CD4-positive, alpha-beta memory T cell (primary cell): ENCODE measurements at regions not wholly inside any gene's neighbourhood (a gene's known extent, or its start where the extent isn't known, plus 50 kb on each side); places are given as distances from the start of the nearest gene placed in this dataset.

Experiments used
- CTCF ChIA-PET: fragments of 350-600 bp; sonication (Branson Sonifier 250); formaldehyde crosslinking; loops from one replicate; lab custom pipeline; 2021; ENCODE audit warnings: inconsistent platforms; ENCODE audit not compliant: partially characterized antibody; lab: Charles Lee
- POLR2A ChIA-PET: fragments of 350-600 bp; sonication (Branson Sonifier 250); formaldehyde crosslinking; loops from one replicate; lab custom pipeline; 2021; ENCODE audit not compliant: partially characterized antibody; lab: Charles Lee
- DNase-seq, 5 donors: peaks; one replicate each; pipeline versions ENCODE4 v3.0.0 to v3.0.0-alpha.2; 2020 to 2022; ENCODE audit warnings: mixed read lengths in 1 of 5
- H3K27ac ChIP-seq: one replicate; pipeline ENCODE4 v1.7.0; 2013; ENCODE audit warnings: low read depth, low read length
- H3K27me3 ChIP-seq: 2 replicates; pipeline ENCODE4 v1.7.0; 2013; ENCODE audit warnings: mild to moderate bottlenecking, low read length, moderate library complexity; ENCODE audit not compliant: insufficient read depth
- H3K36me3 ChIP-seq: 2 replicates; pipeline ENCODE4 v1.7.0; 2013; ENCODE audit warnings: mild to moderate bottlenecking, low read length, moderate library complexity; ENCODE audit not compliant: insufficient read depth
- H3K4me1 ChIP-seq: 2 replicates; pipeline ENCODE4 v1.7.0; 2013; ENCODE audit warnings: mild to moderate bottlenecking, low read length, moderate library complexity; ENCODE audit not compliant: insufficient read depth
- H3K4me3 ChIP-seq, 2 donors: one replicate each; pipeline ENCODE4 v1.7.0; 2013; ENCODE audit warnings: low read length in 2 of 2, mild to moderate bottlenecking in 1 of 2
- H3K9me3 ChIP-seq, 2 donors: one replicate each; pipeline ENCODE4 v1.7.0; 2013; ENCODE audit warnings: low read length in 2 of 2, control low read depth in 1 of 2; ENCODE audit not compliant: control insufficient read depth in 1 of 2
- H3K27ac Mint-ChIP-seq, 7 donors: one replicate each; pipeline ENCODE4 v1.8.0; 2020 to 2021; ENCODE audit warnings: mixed read lengths in 7 of 7, mild to moderate bottlenecking in 6 of 7, inconsistent platforms in 3 of 7, moderate library complexity in 3 of 7
- H3K27me3 Mint-ChIP-seq, 2 donors: one replicate each; pipeline ENCODE4 v1.8.0; 2020 to 2021; ENCODE audit warnings: mixed read lengths in 2 of 2
- H3K36me3 Mint-ChIP-seq, 2 donors: one replicate each; pipeline ENCODE4 v1.8.0; 2020 to 2021; ENCODE audit warnings: mixed read lengths in 2 of 2, inconsistent platforms in 1 of 2, mild to moderate bottlenecking in 1 of 2
- H3K4me1 Mint-ChIP-seq, 4 donors: one replicate each; pipeline ENCODE4 v1.8.0; 2020 to 2021; ENCODE audit warnings: mixed read lengths in 4 of 4, mild to moderate bottlenecking in 1 of 4
- H3K4me3 Mint-ChIP-seq, 8 donors: one replicate each; pipeline ENCODE4 v1.8.0; 2020 to 2021; ENCODE audit warnings: mixed read lengths in 8 of 8, mild to moderate bottlenecking in 7 of 8, moderate library complexity in 6 of 8, inconsistent platforms in 3 of 8
- H3K9me3 Mint-ChIP-seq, 8 donors: one replicate each; pipeline ENCODE4 v1.8.0; 2020 to 2021; ENCODE audit warnings: mixed read lengths in 8 of 8, mild to moderate bottlenecking in 5 of 8, inconsistent platforms in 3 of 8, moderate library complexity in 1 of 8
- intact Hi-C: fragments of 100-400 bp; cut with micrococcal nuclease; formaldehyde crosslinking; loops from one replicate; pipeline ENCODE4 v1.15.1; 2023

DNA sequence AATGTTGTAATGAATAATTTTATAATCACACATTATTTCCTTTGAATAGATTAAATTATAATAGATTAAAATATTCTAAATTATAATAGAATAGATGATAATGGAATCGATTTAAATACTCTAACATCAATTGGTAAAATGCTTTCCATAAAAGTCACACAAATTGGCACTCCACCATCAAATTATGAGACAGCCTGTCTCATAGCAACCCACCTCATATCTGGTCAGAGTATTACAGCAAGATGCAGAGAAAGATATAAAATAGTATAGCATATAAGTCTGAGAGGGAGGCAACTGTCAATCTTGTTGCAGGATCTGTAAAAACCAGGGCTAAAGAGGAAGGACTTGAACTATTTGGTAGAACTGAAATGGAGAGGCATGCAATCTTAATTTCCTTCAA is 98.4 kb upstream of the NCKAP5 start:
- H3K36me3 ChIP-seq, result no peaks in the 10 kb centered on the region
- H3K36me3 Mint-ChIP-seq, result no peaks in the 10 kb centered on the region
- no peak overlapping the region for H3K27ac Mint-ChIP-seq
- no peaks in the 10 kb centered on the region for H3K4me1 ChIP-seq
- H3K4me3 ChIP-seq, result no peak overlapping the region
- ChIA-PET POLR2A (no interaction called here), CTCF (no interaction called here)
- H3K4me3 Mint-ChIP-seq, result no peak overlapping the region
- no peaks in the 10 kb centered on the region for H3K27me3 Mint-ChIP-seq
- H3K9me3 Mint-ChIP-seq, result peaks cover 0 to 13% (median 6%) of the 10 kb centered on the region in 8 donors
- H3K9me3 ChIP-seq, result no peaks in the 10 kb centered on the region
- DNase-seq, result no peak
- intact Hi-C loops, result no loop called here
- H3K4me1 Mint-ChIP-seq, result no peaks in the 10 kb centered on the region
- H3K27me3 ChIP-seq, result no peaks in the 10 kb centered on the region
- H3K27ac ChIP-seq, result no peak overlapping the region

DNA sequence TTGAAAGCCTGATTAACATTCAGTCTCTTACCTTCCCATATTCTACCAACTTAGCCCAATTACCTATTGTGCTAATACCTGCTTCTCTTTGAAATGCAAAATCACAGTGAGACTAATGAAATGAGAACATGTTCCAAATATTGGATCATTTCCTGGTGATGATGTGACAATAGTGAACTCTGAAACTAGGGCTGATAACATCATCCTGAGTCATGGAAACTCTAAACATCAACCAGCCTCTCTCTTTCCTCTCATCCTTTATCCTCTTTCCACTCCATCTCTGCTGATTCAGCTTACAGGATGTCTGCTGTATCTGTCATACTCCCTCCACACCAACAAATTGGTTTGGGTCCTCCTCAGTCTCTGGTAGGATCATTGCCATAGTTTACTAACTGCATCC is 98.8 kb upstream of the NCKAP5 start:
- H3K27me3 ChIP-seq, result no peaks in the 10 kb centered on the region
- Mint-ChIP-seq H3K4me1 (no peaks in the 10 kb centered on the region), H3K27ac (no peak overlapping the region), H3K9me3 (peaks cover 0 to 13% (median 6%) of the 10 kb centered on the region in 8 donors), H3K36me3 (no peaks in the 10 kb centered on the region), H3K4me3 (no peak overlapping the region), H3K27me3 (no peaks in the 10 kb centered on the region)
- no peaks in the 10 kb centered on the region for H3K4me1 ChIP-seq
- no peaks in the 10 kb centered on the region for H3K36me3 ChIP-seq
- DNase-seq, result no peak
- ChIA-PET POLR2A (no interaction called here), CTCF (no interaction called here)
- no peak overlapping the region for H3K4me3 ChIP-seq
- no peaks in the 10 kb centered on the region for H3K9me3 ChIP-seq
- H3K27ac ChIP-seq, result no peak overlapping the region
- intact Hi-C loops, result no loop called here

DNA sequence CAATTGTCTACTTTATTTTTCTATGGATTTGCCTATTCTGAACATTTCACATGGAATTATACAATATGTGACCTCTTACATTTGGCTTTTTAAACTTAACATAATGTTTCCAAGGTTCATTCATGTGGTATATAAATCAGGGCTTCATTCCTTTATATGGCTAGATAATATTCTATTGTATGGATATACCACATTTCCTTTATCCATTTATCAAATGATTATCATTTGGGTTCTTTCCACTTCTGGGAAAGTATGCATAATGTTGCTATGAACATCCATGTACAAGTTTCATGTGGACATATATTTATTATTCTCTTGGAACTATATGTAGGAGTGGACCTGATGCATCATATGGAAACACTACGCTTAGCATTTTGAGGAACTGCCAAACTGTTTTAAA is 99.7 kb upstream of the NCKAP5 start:
- Histone ChIP-seq H3K9me3 (no peaks in the 10 kb centered on the region), H3K27me3 (no peaks in the 10 kb centered on the region), H3K36me3 (no peaks in the 10 kb centered on the region), H3K27ac (no peak overlapping the region), H3K4me3 (no peak overlapping the region), H3K4me1 (no peaks in the 10 kb centered on the region)
- ChIA-PET CTCF (no interaction called here), POLR2A (no interaction called here)
- no peak overlapping the region for H3K27ac Mint-ChIP-seq
- DNase-seq, result no peak
- intact Hi-C loops, result no loop called here
- H3K36me3 Mint-ChIP-seq, result no peaks in the 10 kb centered on the region
- no peak overlapping the region for H3K4me3 Mint-ChIP-seq
- no peaks in the 10 kb centered on the region for H3K4me1 Mint-ChIP-seq
- peaks cover 0 to 13% (median 6%) of the 10 kb centered on the region in 8 donors for H3K9me3 Mint-ChIP-seq
- no peaks in the 10 kb centered on the region for H3K27me3 Mint-ChIP-seq

DNA sequence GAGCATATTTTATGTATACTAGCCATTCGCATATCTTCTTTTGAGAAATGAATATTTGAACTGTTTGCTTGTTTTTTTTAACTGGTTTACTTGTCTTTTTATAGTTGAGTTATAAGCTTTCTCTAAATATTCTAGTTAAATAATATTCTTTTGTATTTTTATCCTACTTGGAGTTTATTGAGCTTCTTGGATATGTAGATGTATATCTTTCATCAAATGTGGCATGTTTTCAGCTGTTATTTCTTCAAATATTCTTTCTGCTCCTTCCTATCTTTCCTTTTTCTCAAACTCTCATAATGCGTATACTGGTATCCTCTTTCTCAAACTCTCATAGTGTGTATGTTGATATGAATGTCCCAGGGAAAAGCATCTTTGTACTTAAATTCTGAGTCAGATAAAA is 100.3 kb upstream of the NCKAP5 start:
- H3K4me3 ChIP-seq, result no peak overlapping the region
- no peaks in the 10 kb centered on the region for H3K36me3 ChIP-seq
- DNase-seq, result no peak
- H3K27ac ChIP-seq, result no peak overlapping the region
- H3K27me3 Mint-ChIP-seq, result no peaks in the 10 kb centered on the region
- H3K4me3 Mint-ChIP-seq, result no peak overlapping the region
- intact Hi-C loops, result no loop called here
- no peaks in the 10 kb centered on the region for H3K27me3 ChIP-seq
- H3K4me1 ChIP-seq, result no peaks in the 10 kb centered on the region
- peaks cover 0 to 13% (median 6%) of the 10 kb centered on the region in 8 donors for H3K9me3 Mint-ChIP-seq
- H3K36me3 Mint-ChIP-seq, result no peaks in the 10 kb centered on the region
- POLR2A ChIA-PET, result no interaction called here
- H3K27ac Mint-ChIP-seq, result no peak overlapping the region
- no peaks in the 10 kb centered on the region for H3K9me3 ChIP-seq
- no peaks in the 10 kb centered on the region for H3K4me1 Mint-ChIP-seq
- CTCF ChIA-PET, result no interaction called here

DNA sequence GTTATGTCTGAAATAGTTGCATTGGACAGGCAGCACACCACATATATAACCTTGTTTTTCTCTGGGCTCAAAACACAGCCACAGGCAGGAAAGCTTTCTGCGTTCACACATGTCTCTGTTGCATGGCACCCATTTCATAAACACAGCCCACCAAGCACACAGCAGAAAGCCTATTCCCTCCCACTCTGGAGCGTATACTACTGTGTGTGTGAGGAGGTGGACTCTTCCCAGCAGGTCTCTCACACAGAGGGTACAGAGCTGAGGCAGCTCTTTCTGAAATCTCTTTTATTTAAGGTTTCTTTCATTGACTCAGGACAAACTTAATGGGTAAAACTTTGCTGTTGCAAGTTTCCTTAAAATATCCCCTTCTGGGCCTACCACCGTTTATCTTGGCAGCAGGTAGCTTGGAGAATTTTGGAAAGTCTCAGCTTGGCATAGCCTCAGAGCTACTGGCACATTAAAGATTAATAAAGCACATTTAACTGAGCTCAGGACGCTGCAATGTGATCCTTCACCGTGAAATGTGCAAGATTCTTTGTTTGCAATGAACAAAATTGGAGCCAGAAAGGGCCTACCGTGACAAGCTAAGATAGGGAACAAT is 105.1 kb upstream of the NCKAP5 start:
- DNase-seq, result no peak
- Histone ChIP-seq H3K4me3 (no peak overlapping the region), H3K27me3 (no peaks in the 10 kb centered on the region), H3K36me3 (no peaks in the 10 kb centered on the region), H3K9me3 (no peaks in the 10 kb centered on the region), H3K4me1 (no peaks in the 10 kb centered on the region), H3K27ac (no peak overlapping the region)
- intact Hi-C loops, result no loop called here
- CTCF ChIA-PET, result no interaction called here
- no peak overlapping the region for H3K27ac Mint-ChIP-seq
- no peaks in the 10 kb centered on the region for H3K36me3 Mint-ChIP-seq
- peaks cover 0 to 11% (median 7%) of the 10 kb centered on the region in 8 donors for H3K9me3 Mint-ChIP-seq
- POLR2A ChIA-PET, result no interaction called here
- H3K4me3 Mint-ChIP-seq, result no peak overlapping the region
- peaks cover 2 to 5% of the 10 kb centered on the region in 2 donors for H3K27me3 Mint-ChIP-seq
- peaks cover 0 to 1% (median 0%) of the 10 kb centered on the region in 4 donors for H3K4me1 Mint-ChIP-seq

DNA sequence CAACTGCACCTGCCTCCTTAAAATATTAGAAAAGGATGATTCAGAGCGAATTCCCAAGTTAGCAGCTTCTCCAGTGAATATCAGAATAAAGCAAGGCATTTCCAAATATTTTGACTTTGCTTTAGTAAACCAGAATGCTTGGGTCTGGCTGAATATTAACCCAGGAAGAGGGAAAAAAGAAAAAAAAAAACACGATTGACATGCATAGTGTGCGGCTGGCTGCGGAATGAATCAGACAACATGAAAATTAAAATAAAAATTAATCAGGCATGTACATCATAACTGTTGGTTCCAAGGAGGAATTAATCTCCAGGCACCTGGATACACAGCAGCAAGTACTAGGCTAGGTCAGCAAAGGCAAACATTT is 105.8 kb upstream of the NCKAP5 start:
- CTCF ChIA-PET, result no interaction called here
- POLR2A ChIA-PET, result no interaction called here
- no peak for DNase-seq
- intact Hi-C loops, result no loop called here
- Histone ChIP-seq H3K9me3 (no peaks in the 10 kb centered on the region), H3K27me3 (no peaks in the 10 kb centered on the region), H3K4me3 (no peak overlapping the region), H3K36me3 (no peaks in the 10 kb centered on the region), H3K4me1 (no peaks in the 10 kb centered on the region), H3K27ac (no peak overlapping the region)
- Mint-ChIP-seq H3K36me3 (no peaks in the 10 kb centered on the region), H3K4me3 (no peak overlapping the region), H3K27me3 (peaks cover 2 to 5% of the 10 kb centered on the region in 2 donors), H3K4me1 (peaks cover 0 to 1% (median 0%) of the 10 kb centered on the region in 4 donors), H3K27ac (no peak overlapping the region), H3K9me3 (peaks cover 0 to 7% (median 4%) of the 10 kb centered on the region in 8 donors)

DNA sequence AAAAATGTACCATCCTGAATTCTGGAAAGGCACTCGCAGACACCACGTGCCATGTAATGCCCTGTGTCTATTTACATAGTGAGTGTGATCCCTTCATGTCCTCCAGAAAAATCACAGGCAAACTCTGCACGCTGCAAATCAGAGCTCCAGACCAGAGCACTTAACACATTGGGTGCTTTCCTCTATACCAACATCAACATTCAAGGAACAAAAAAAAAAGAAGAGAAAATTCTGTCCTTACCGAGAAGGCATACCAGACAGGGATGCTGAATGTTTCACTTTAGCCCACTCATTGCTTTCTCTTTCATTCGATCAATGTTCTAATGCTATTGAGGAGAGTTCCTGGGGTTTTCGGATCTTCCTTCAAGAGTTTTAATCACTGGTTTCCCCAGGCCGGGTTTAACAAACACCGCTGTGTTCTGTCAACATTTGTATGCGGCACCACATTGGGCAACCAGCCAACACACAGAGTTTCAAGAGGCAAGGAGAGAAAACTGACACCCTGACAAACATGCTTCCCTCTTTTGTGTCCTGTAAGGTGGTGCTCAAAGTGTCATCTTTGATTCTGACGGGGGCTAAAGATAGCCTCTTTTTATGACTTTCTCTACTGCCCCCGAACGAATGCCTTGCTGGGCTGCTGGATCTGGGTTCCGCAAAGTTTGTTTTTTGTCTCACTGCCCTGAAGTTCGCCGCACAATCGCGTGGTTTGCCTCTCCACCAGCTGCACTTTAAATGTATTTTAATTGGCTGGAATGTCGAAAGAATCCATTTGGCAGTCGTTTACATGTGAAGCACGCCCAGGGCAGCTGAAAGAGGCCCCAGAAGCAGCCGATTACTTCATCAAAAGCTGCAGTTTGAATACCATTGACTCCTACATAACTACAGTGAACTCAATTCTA is 106.4 kb upstream of the NCKAP5 start:
- Histone ChIP-seq H3K4me1 (no peaks in the 10 kb centered on the region), H3K27me3 (no peaks in the 10 kb centered on the region), H3K9me3 (no peaks in the 10 kb centered on the region), H3K27ac (no peak overlapping the region), H3K36me3 (no peaks in the 10 kb centered on the region), H3K4me3 (no peak overlapping the region)
- no peaks in the 10 kb centered on the region for H3K36me3 Mint-ChIP-seq
- H3K9me3 Mint-ChIP-seq, result peaks cover 0 to 4% (median under 1%) of the 10 kb centered on the region in 8 donors
- CTCF ChIA-PET, result no interaction called here
- no peak overlapping the region for H3K27ac Mint-ChIP-seq
- no peak for DNase-seq
- peaks cover 2 to 5% of the 10 kb centered on the region in 2 donors for H3K27me3 Mint-ChIP-seq
- H3K4me3 Mint-ChIP-seq, result no peak overlapping the region
- intact Hi-C loops, result no loop called here
- POLR2A ChIA-PET, result no interaction called here
- H3K4me1 Mint-ChIP-seq, result peaks cover 0 to 1% (median 0%) of the 10 kb centered on the region in 4 donors
